ENCODE measurements at regions not wholly inside any gene's neighbourhood (a gene's known extent, or its start where the extent isn't known, plus 50 kb on each side); places are given as distances from the start of the nearest gene placed in this dataset.
"Not testable (repeated sequence)": the region's sequence is repeated elsewhere in the genome, so short reads cannot be mapped to it uniquely, and the experiment has no call there.

DNA sequence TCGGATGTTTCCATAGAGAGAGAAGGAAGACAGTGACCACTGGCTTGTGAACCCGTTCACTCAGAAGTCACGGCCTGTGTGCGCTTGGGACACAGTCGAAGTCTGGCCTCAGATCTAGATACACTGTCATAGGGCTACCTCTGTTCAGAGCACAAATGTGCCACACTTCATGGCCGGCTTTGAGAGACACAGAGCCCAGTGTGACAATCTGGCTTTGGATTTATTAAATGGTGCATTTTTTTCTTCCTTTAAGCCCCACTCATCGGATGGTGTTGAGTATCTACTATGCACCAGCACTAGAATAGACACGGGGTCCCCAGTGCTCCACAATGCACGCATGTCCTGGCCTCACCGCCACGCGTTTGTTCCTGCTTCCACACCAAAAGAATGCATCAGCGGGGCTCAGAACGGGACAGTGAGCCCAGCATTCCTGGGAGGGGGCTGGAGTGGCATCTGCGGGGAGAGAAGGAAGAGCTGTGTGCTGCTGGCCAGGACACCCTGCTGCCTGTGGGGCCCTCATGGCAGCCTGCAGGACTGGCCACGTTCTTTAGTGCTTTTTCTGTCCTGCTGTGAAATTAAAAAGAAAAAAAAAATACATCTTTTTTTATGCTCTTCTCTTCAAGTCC is 738.9 kb upstream of the SALL3 start:
- DNase-seq: no peak

DNA sequence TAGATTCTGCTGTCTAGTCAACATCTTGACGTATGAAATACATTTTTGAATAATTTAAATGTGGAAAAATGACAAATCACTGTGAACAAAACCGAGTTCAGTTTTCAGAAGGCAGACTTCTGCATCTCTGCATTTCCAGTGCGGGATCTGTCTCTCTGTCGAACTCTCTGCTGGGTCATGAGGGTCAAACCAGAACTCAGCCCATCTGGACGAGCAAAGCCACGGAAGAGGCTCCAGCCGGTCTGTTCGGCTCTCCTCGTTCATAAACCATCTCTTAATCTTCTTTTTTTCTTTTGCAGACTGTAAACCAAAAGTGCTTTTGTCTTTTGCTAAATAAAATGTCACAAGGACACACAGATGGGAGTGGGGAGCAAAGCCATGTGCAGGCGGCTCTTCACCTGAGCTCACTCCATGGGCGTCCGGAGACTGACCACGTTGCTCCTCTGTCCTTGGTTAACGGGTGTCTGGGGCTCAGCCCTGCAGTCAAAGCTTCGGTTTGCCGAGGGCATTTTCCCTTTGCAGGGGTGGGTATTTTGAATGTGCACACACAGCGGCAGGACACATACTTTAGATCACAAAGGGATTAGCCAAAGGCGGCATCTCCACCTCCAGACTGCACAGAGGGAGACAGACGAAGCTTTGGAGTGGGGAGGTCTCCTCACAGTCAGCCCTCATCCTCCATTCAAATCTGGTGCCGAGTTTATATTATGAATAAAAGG is 737.9 kb upstream of the SALL3 start:
- DNase-seq: no peak

DNA sequence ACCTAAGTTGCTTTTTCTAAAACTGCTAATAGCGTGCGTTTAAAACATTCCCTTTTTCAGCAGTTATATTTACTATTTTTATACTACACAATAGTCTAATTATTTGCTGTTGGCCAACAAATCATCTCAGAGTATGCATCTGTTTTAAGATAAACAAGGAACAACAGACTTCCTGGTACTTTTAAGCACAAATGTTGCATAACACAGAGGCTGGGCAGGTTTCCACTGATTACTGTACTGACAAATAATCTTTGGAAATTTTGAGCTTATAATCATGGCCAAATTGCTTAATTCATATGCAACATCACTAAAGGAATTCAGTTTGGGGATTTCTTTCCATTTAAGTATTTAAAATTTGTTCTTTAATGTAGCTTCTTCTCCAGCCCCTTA is 737.4 kb upstream of the SALL3 start:
- DNase-seq: no peak

DNA sequence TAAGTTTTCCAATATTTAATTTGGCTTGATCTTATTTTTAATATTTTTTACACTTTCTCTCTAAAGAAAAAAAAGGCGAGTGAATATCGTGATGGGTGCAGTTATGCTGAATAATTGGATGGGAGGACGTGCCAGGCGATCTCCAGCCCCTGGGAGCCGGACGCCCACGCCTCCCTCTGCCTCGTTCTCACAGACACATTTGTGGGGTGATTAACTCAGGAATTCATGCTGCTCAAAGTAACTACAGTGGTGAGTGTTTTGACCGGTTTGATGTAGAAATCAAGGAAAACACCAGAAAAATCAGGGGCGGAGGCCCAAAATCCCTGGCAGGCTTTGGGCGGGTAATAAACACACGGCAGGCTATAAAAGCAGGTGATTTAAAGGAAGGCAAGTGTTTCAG is 736.8 kb upstream of the SALL3 start:
- no peak for DNase-seq

DNA sequence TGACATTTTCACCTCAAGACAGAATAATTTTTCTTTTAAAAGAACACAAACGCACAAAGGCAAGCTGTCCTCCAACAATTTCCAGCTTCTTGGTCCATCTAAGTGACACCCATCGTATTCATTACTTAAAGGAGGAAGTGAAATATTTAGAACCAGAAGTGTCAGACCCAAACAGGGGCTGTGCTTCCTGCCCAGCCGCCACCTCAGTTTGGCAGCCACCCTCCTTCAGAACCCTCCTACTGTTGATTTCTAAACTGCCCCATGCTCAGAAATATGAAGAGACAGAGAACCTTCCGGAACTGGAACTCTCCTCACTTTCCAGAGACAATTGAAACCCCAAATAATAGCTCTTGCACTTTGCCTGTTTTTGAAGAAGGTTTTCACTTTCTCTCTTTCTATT is 734.8 kb upstream of the SALL3 start:
- DNase-seq: no peak

DNA sequence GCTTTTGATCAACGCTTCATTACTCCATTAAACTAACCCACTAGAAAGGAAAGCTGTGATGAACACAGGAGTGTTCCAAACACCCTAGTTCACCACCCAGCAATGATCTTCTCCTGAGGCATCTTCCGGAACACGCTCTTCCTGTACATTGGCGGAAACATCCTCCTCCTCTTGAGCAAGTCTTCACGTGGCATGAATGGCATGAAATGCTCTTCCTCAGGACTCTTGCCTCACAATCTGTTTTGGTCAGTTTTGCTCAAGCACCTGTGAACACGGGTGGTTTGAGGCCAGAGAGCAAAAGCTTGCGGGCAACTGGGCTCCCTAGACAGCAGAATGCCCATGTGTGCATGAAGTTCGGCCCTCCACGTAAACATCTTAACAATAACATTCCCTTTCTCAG is 734.2 kb upstream of the SALL3 start:
- no peak for DNase-seq

DNA sequence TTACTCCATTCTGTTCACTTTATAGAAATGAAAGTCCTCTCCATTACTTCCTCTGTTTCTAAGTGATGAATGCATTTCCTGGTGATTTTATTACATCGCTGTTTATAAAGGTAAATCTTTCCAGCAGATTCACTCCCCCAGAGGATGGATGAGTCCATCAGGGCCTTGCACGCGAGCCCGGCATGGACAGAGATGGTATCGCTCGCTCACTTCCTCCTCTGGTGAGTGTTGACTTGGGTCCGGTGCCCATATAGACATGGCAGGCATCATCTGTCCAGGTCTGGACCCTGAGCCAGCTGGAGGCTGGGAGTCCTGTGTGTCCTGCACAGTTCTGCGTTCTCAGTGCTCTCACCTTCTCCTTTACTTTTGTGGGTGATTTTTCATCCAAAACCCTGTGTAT is 733.6 kb upstream of the SALL3 start:
- DNase-seq: no peak

DNA sequence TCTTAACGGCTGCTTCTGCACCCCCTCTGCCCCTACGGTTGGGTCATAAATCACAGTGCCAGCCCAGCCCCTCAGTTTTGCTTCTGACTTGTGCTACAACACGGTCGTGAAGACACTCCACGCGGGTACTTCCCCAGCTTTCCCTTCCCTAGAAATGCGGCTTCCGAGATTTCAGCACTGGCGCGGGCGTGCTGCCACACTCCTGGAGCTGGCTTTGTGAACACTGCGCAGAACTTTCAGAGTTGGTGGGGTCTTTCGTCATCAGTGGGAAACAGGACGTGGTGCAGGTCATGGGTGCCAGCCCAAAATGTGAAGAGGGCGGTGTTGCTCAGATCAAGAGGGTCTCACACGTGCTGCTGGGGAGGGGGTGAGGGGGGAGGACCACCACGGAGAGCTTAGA is 733.0 kb upstream of the SALL3 start:
- no peak for DNase-seq

DNA sequence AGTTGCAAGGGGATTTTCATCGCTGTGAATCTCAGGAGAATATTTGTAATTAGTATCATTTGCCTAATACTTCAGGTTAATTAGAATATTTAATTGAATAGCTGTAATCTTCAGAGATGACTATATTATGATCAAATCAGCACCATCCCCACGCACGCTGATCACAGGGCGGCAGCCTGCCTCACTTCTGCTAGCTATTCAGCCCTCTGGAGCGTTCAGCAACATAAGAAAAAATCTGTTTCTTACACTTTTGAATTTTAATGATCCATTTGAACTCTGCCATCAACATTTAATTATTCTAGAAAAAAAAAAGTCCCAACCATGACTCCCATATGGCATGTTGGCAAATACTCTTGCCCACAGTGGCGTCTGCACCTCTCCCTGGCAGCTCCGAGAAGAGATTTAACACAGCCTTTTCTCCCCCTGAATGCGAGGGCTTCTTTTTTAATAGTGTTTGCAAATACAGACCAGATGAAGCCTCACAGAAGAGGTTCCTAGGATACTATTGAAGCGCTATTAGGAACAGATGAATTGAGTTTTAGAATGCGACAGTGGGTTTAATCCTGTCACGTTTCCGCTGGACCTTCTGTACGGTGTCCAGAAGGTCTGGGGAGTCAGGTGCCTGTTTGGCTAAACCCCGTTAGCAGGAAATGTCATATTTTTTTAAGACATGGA is 731.9 kb upstream of the SALL3 start:
- DNase-seq: no peak

DNA sequence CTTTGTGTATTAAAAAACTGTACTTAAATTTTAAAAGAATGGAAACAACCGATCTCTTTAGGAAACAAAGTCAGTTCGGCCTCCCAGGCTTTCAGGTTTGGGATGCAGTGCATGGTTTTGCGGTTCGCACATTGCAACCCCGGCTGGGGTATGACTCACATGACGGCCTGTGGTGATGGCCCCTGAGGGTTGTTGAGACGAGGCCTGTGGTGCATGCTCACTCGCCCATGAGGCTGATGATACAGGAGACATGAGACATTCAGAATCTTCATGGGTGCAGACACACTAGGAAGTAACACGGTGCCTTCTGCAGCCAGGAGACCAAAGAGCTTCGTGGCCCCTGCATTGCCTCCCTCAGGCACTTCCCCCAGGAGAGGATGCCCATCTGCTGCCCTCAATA is 724.6 kb upstream of the SALL3 start:
- no peak for DNase-seq

DNA sequence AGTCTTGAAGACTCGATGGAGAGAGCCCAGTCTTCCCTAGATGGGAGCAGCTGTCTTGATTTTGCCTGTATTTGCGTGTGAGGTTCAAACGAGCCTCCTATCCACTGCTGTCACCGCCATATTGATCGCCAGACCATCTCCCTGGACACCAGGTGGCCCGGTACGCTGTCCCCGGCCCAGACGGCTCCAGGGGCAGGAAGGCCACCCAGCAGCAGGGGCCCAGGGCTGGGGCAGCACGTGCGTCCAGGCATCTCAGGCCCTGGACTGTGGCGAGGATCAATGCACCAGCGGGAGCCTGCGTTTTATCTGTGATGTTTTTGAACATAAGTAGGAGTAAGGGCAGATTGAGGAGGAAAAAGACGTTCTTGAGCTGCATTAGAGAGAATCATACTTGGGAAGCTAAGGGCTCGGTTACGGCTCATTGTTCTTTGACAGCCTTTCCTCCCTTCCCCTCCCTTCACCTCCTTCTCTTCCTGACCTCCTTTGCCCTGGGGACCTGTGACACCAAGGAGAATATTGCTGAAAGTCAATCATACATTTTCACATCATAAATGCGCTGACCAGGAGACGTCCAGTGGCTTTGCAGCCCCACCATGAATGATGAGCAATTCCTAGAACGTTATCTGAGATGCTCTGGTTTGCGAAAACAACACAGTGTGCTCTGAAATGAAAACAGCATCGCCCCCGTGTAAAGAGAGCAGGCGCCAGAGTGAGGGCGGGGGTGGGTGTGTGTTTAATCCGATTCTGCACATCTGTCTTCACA is 711.2 kb upstream of the SALL3 start:
- DNase-seq: no peak

DNA sequence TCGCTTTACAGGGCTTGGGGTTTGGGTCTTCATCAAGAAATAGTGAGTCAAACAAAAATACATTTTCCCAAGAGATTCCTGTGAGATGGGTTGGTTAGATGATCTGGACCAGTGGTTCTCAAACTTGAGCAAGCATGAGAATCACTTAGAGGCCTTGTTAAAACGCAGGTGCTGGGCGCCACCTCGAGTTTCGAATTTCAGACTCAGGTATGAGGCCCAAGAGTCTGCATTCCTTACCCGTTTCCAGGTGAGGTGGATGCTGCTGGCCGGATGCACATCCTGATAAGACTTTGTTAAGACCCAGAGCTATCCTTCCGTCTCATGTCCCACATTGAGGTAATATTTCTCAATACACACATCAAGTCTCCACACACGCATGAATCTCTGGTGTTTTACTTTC is 707.8 kb upstream of the SALL3 start:
- DNase-seq: no peak

DNA sequence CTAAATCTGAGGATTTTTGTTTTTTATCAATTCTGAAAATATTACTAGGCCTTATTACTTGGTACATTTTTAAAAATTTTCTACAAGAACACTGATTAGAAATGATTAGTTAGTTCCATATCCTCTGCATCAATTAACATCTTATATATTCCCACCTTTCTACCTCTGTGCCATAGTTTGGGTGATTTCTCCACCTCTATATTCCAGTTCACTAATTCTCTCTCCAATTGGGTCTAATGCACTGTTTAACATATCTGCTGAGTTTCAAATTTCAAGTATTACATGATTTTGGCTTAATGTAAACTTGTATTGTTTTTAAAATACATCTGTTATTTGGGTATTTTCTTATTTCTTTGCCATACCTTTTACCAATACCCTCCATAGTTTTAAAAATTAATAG is 705.7 kb upstream of the SALL3 start:
- DNase-seq: no peak

DNA sequence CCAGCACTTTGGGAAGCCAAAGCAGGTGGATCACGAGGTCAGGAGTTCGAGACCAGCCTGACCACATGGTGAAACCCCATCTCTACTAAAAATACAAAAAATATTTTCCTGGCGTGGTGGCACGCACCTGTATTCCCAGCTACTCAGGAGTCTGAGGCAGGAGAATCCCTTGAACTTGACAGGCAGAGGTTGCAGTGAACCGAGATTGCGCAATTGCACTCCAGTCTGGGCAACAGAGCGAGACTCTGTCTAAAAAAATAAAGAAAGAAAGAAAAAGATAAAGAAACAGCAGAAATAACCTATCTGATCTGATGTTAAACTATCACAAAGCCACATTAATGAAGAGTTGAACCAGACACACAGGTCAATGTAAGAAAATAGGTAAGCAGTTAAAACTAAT is 696.2 kb upstream of the SALL3 start:
- DNase-seq: not testable (repeated sequence)

DNA sequence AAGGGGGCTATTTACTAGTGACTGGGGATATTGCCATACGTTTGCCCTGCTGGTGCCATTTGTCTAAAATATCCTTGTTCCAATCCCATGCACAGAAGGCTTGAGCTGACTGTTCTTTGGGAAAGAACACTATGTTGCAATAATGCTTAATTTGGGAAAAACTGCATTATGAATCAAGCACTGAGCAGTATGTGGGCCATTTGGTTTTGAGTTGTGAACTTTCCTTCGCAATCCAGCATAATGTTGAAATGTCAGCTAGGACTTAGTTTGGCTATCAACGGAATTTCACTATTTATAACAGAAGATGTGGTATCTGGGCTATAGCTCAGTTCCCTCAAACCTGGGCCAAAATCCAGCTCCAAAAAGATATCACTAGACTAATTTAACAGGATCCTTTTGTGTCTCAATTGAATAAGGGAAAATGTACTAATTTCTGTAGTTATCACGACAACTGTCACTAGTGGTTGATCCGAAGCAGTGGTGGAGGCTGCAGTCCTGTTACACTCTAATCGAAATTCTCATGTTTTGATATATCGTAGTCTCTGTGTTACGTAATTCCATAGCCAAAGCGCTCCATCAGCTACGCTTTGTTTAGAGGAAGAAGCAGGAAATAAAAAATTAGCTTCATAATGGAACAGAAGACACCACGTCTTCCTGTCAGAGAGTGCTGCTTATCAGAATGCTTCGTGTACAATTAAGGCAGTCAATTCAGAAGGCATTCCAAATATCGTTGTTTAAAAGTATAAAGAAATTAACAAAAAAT is 686.8 kb upstream of the SALL3 start:
- no peak for DNase-seq

DNA sequence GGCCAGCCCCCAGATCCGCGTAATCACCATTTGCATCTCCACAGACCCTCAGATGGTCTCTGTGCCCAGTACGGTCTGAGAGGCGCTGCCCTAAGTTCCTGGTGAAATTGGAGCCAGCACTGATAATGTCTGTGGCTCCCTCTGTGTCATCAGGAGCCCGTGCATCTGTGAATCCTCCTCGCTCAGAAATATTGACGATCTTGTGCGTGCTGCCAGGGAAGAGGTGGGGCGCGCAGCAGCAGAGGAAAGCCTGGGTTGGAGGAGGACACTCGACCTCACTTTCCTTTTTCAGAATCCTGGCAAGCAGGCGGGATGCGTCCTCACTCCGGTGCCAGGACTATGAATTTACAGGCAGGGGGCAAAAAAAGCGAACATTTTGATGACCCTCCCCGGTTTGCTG is 686.1 kb upstream of the SALL3 start:
- DNase-seq: no peak

DNA sequence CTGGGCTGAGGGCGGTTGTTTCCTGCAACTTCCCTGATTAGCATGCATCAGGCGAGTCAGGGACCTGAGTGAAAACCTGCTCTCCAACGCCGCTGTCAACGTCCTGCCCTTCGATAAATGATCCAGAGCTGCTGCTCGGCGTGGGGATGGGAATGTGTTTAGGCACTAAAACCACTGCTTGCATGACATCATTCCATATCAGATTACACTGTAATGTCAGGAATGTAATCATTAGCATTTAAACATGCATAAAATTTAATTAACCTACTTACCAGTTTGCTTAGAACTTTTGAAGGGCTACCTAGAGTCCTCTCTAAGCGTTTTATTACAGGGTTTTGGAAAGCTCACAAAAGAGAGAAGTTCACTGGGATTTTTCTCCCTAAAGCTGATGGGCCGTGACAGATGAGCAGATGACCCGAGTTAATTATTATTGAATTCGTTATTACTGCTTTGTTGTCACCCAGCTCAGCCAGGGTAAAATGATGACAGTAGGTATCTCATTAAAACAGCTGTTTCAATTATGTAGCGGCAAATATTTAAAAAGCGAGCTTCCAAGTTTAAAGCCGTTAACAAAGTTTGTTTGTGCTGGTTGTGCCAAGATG is 685.6 kb upstream of the SALL3 start:
- DNase-seq: no peak

DNA sequence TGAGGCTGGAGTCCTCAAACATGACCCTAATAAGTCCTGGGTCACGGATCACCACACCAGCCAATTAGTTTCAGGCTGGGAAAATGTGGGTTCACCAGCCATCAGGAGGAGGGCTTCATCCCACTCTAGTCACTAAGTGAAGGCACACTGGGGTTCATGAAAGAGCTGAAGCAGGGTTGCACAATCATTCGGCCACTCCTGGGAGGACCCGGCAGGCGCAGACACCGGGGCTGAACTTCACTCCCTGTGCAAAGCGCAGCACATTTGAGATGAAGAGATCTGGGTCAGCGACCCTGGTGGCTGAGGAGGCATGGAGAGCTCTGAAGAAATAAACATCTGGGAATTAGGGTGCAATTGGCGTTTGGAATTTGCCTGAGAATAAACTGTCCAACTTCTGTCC is 684.4 kb upstream of the SALL3 start:
- DNase-seq: no peak

DNA sequence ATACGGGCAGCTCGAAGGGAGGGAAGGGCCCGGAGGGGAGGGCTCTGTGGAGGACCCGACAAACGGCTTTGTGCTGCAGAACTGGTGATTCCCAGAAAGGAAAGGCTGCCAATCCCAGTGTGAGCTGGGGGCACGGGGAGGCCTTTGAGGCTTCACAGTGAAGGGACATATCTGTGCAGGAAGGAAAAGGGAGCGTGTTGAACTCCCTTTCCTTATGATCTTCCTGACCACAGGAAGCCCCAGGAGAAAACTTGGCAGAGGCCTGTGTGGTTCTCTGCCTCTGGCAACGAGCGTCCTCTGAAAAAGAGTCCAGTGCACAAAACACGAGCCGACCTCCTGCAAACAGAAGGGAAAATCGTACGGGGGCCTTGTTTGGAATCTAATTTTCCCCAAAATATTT is 683.5 kb upstream of the SALL3 start:
- no peak for DNase-seq

DNA sequence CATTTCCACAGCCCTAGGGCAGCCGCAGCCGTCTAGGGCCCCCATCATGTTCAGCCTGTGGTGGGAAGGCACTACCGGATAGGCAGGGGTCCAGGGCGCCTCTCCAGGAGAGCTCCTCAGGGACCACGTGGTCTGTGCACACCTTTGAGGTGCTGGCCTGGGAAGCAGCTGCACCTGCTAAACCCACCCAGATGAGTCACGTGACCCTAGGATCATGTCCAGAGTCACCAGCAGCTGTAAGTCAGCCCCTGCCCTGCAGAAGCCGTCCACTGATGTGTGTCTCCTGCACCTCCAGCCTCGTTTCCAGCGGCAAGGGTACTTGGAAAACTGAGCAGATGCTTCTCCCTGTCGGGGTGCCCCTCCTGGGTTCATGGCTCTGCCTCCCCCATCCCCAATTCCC is 682.6 kb upstream of the SALL3 start:
- no peak for DNase-seq

DNA sequence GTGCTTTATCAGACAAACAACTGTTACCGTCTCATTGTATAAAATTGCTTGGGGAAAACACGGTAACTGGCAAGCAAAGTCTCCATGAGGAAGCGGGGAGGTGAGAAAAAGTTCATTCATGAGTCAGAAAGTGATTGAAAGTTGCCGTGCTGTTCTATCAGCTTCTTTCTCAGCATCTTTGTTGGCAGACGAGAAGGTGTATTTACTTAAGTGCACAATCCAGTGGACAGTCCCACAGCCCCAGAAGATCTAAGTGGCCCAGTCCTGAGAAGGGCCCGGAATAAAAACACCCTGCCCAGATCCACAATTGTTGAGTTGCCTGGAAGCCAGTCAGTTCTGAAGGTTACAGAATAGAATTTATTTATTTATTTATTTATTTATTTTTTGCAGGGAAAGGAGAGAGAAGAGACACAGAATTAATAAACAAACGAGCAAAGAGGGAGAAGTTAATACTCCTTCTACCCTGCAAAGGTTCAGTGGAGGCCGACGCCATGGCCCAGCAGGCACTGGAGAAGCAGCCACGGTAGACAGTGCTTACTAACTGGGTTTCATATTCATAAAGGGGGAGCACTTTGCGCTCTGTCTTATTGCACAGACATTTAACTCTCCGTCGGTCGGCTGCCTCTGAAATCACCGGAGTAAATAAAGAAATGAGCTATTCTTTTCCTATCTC is 676.0 kb upstream of the SALL3 start:
- DNase-seq: no peak
